Choroid plexus epithelial cell (primary cell): ENCODE measurements at regions not wholly inside any gene's neighbourhood (a gene's known extent, or its start where the extent isn't known, plus 50 kb on each side); places are given as distances from the start of the nearest gene placed in this dataset.

Source experiments
- DNase-seq: peaks from one replicate; pipeline ENCODE4 v3.0.0-alpha.2; 2010; ENCODE audit warnings: low read depth
- H3K4me3 ChIP-seq: 2 replicates; pipeline ENCODE4 v1.5.1; 2011; ENCODE audit warnings: low read depth, mild to moderate bottlenecking, control low read depth, low read length, moderate library complexity
- CTCF ChIP-seq: conservative IDR thresholded peaks from 2 replicates; pipeline ENCODE4 v1.5.1; 2011; ENCODE audit warnings: low read depth, mild to moderate bottlenecking, control low read depth, inconsistent platforms, low read length, moderate library complexity

GRCh38 chr6:95517568-95517967 is 59.8 kb upstream of the MANEA start:
- TF ChIP-seq CTCF: no peak
- no peak overlapping the region for H3K4me3 ChIP-seq
- no peak for DNase-seq

GRCh38 chr6:95518630-95519227 is 58.6 kb upstream of the MANEA start:
- DNase-seq: no peak
- TF ChIP-seq CTCF: no peak
- no peak overlapping the region for H3K4me3 ChIP-seq

GRCh38 chr6:95519228-95520037 is 57.9 kb upstream of the MANEA start:
- H3K4me3 ChIP-seq: no peak overlapping the region
- DNase-seq: no peak
- TF ChIP-seq CTCF: no peak

GRCh38 chr6:95521181-95521580 is 56.2 kb upstream of the MANEA start:
- no peak for DNase-seq
- no peak overlapping the region for H3K4me3 ChIP-seq
- no peak for TF ChIP-seq CTCF
